Lower lobe of right lung (tissue), 2 donors: ENCODE measurements at regions not wholly inside any gene's neighbourhood (a gene's known extent, or its start where the extent isn't known, plus 50 kb on each side); places are given as distances from the start of the nearest gene placed in this dataset.
"Not testable (repeated sequence)": the region's sequence is repeated elsewhere in the genome, so short reads cannot be mapped to it uniquely, and the experiment has no call there.

Source experiments
- ATAC-seq, 2 donors: fragments of 200-7000 bp; cut with Tn5 transposase; one replicate each; pipeline ENCODE4 v1.9.1; 2020 to 2022; ENCODE audit warnings: mild to moderate bottlenecking in 2 of 2, moderate library complexity in 2 of 2
- DNase-seq: peaks from one replicate; pipeline ENCODE4 v3.0.0-alpha.2; 2020
- H3K27ac ChIP-seq: fragments of 200-600 bp; one replicate; pipeline ENCODE4 v1.8.0; 2022
- H3K27me3 ChIP-seq: fragments of 200-600 bp; one replicate; pipeline ENCODE4 v1.8.0; 2022; ENCODE audit warnings: low read depth
- H3K36me3 ChIP-seq: fragments of 200-600 bp; one replicate; pipeline ENCODE4 v1.8.0; 2022; ENCODE audit warnings: mild to moderate bottlenecking
- H3K4me1 ChIP-seq: fragments of 200-600 bp; one replicate; pipeline ENCODE4 v1.8.0; 2022
- H3K4me3 ChIP-seq: fragments of 200-600 bp; one replicate; pipeline ENCODE4 v1.8.0; 2022; ENCODE audit warnings: mild to moderate bottlenecking
- H3K9me3 ChIP-seq: fragments of 200-600 bp; one replicate; pipeline ENCODE4 v1.8.0; 2022
- CTCF ChIP-seq: fragments of 200-600 bp; IDR thresholded peaks from one replicate; pipeline ENCODE4 v1.8.0; 2022; ENCODE audit warnings: antibody characterized with exemption, mild to moderate bottlenecking
- intact Hi-C: fragments of 100-400 bp; cut with DNase I; formaldehyde crosslinking; loops from one replicate; pipeline ENCODE4 v1.11.0; 2022
- donor health status: DM: no; HTN: yes; CAD: no; lungs with severe emphysema.

GRCh38 chr3:191026746-191027145 is 164.3 kb upstream of the GMNC start:
- Histone ChIP-seq H3K9me3 (no peaks in the 10 kb centered on the region), H3K27ac (no peak overlapping the region), H3K4me1 (no peaks in the 10 kb centered on the region), H3K36me3 (no peaks in the 10 kb centered on the region), H3K4me3 (no peak overlapping the region), H3K27me3 (no peaks in the 10 kb centered on the region)
- DNase-seq (no peak), ATAC-seq (no peak)
- intact Hi-C loops = no loop called here
- TF ChIP-seq CTCF = no peak

GRCh38 chr3:191020730-191021396 is 158.4 kb upstream of the GMNC start:
- no peaks in the 10 kb centered on the region for H3K27me3 ChIP-seq
- no peak overlapping the region for H3K4me3 ChIP-seq
- TF ChIP-seq CTCF = no peak
- H3K9me3 ChIP-seq = no peaks in the 10 kb centered on the region
- H3K4me1 ChIP-seq = no peaks in the 10 kb centered on the region
- intact Hi-C loops = no loop called here
- DNase-seq (no peak), ATAC-seq (no peak)
- H3K36me3 ChIP-seq = no peaks in the 10 kb centered on the region
- H3K27ac ChIP-seq = no peak overlapping the region

- Histone ChIP-seq H3K27me3 (no peaks in the 10 kb centered on the region), H3K4me3 (no peak overlapping the region), H3K9me3 (no peaks in the 10 kb centered on the region), H3K4me1 (no peaks in the 10 kb centered on the region), H3K36me3 (no peaks in the 10 kb centered on the region), H3K27ac (no peak overlapping the region)
- no peak for TF ChIP-seq CTCF
- intact Hi-C loops = no loop called here
- no peak for ATAC-seq
- DNase-seq = no peak
Measured at GRCh38 chr3:191019855-191020254, 157.4 kb upstream of the GMNC start.

GRCh38 chr3:191015960-191016359 is 153.5 kb upstream of the GMNC start:
- H3K4me3 ChIP-seq, ATAC-seq, H3K4me1 ChIP-seq, intact Hi-C loops, H3K27ac ChIP-seq, H3K9me3 ChIP-seq, DNase-seq, H3K36me3 ChIP-seq, H3K27me3 ChIP-seq: not testable (repeated sequence)

- H3K4me3 ChIP-seq = no peak overlapping the region
- no peaks in the 10 kb centered on the region for H3K27me3 ChIP-seq
- intact Hi-C loops = no loop called here
- DNase-seq = no peak
- no peak overlapping the region for H3K27ac ChIP-seq
- no peaks in the 10 kb centered on the region for H3K4me1 ChIP-seq
- H3K9me3 ChIP-seq = no peaks in the 10 kb centered on the region
- no peaks in the 10 kb centered on the region for H3K36me3 ChIP-seq
- ATAC-seq = no peak
- no peak for TF ChIP-seq CTCF
Measured at GRCh38 chr3:191008074-191008473, 145.6 kb upstream of the GMNC start.

- no peak overlapping the region for H3K4me3 ChIP-seq
- intact Hi-C loops = no loop called here
- H3K36me3 ChIP-seq = no peaks in the 10 kb centered on the region
- ATAC-seq (no peak), DNase-seq (no peak)
- no peak overlapping the region for H3K27ac ChIP-seq
- no peaks in the 10 kb centered on the region for H3K27me3 ChIP-seq
- no peak for TF ChIP-seq CTCF
- H3K9me3 ChIP-seq = no peaks in the 10 kb centered on the region
- no peaks in the 10 kb centered on the region for H3K4me1 ChIP-seq
Measured at GRCh38 chr3:191005790-191006189, 143.3 kb upstream of the GMNC start.
